Activated naive CD8-positive, alpha-beta T cell treated with anti-CD3 and anti-CD28 coated beads, Interleukin-2, amount 10 ng/mL, durations not matched to agents 7 days and 5 days (primary cell): ENCODE measurements at regions not wholly inside any gene's neighbourhood (a gene's known extent, or its start where the extent isn't known, plus 50 kb on each side); places are given as distances from the start of the nearest gene placed in this dataset.
"Not testable (repeated sequence)": the region's sequence is repeated elsewhere in the genome, so short reads cannot be mapped to it uniquely, and the experiment has no call there.

Source experiments
- ATAC-seq: fragments of 150-1000 bp; cut with Tn5 transposase; one replicate; pipeline ENCODE4 v1.10.0; 2021; ENCODE audit warnings: low read depth, moderate library complexity
- POLR2A ChIA-PET: fragments of 350-600 bp; sonication (Branson Sonifier 250); formaldehyde crosslinking; loops from one replicate; lab custom pipeline; 2021; ENCODE audit warnings: antibody characterized with exemption; lab: Charles Lee
- DNase-seq: peaks from one replicate; pipeline ENCODE4 v3.0.0; 2021
- H3K27ac Mint-ChIP-seq: one replicate; pipeline ENCODE4 v1.8.0; 2022; ENCODE audit warnings: mild to moderate bottlenecking, mixed read lengths
- H3K27me3 Mint-ChIP-seq: one replicate; pipeline ENCODE4 v1.8.0; 2022; ENCODE audit warnings: mild to moderate bottlenecking, moderate library complexity, mixed read lengths
- H3K36me3 Mint-ChIP-seq: one replicate; pipeline ENCODE4 v1.8.0; 2021; ENCODE audit warnings: mild to moderate bottlenecking, mixed read lengths
- H3K4me1 Mint-ChIP-seq: one replicate; pipeline ENCODE4 v1.8.0; 2021; ENCODE audit warnings: mixed read lengths
- H3K4me3 Mint-ChIP-seq: one replicate; pipeline ENCODE4 v1.8.0; 2022; ENCODE audit warnings: mild to moderate bottlenecking, moderate library complexity, mixed read lengths
- H3K9me3 Mint-ChIP-seq: one replicate; pipeline ENCODE4 v1.8.0; 2021; ENCODE audit warnings: mixed read lengths

DNA sequence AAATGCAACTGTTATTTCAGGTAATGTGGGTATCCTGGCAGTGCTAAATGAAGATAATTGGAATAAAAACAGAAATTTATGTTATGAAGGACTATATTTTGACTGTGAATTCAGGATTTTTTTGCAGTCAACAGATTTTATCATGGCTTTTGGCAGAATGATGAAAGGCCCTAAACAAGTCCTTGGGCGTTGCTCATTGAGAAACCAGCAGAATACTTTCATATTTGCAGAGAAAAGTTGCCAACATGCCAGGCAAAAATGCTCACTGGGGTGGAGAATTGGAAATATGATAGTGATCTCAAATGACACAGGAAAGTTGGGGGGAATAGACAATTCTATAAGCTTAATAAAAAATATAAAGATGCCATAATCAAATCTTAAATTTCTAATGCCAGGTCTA is 121.1 kb downstream of the GPR85 start:
- DNase-seq, result no peak
- Mint-ChIP-seq H3K36me3 (no peaks in the 10 kb centered on the region), H3K4me1 (no peaks in the 10 kb centered on the region), H3K4me3 (no peak overlapping the region), H3K27me3 (peaks cover 3% of the 10 kb centered on the region), H3K9me3 (no peaks in the 10 kb centered on the region), H3K27ac (no peak overlapping the region)
- no peak for ATAC-seq
- POLR2A ChIA-PET, result no interaction called here

- no peak for DNase-seq
- ATAC-seq, result no peak
- POLR2A ChIA-PET, result no interaction called here
- H3K36me3 Mint-ChIP-seq, result no peaks in the 10 kb centered on the region
- peaks cover 3% of the 10 kb centered on the region for H3K27me3 Mint-ChIP-seq
- no peak overlapping the region for H3K4me3 Mint-ChIP-seq
- no peaks in the 10 kb centered on the region for H3K9me3 Mint-ChIP-seq
- H3K27ac Mint-ChIP-seq, result no peak overlapping the region
- no peaks in the 10 kb centered on the region for H3K4me1 Mint-ChIP-seq
Observed at GRCh38 chr7:112963634-112964033, 123.0 kb downstream of the GPR85 start.

DNA sequence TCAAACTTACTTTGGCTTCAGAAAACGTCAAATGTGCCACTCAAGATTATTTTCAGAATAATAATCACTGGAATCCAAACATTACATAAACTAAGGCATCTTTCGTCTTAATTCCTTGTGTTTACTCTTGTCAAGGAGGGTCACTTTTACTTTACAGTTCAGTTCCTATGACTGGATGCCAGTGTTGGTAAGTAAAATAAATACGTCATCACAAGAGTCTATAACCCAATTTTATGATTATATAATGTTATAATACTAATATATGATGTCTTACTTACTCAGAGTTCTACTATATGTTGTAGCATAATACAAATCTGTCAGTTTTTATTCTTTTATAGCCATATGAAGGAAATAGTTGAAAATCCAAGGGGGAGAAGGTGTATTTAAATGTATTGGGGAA is 123.8 kb downstream of the GPR85 start:
- no peak overlapping the region for H3K4me3 Mint-ChIP-seq
- H3K27ac Mint-ChIP-seq, result no peak overlapping the region

DNA sequence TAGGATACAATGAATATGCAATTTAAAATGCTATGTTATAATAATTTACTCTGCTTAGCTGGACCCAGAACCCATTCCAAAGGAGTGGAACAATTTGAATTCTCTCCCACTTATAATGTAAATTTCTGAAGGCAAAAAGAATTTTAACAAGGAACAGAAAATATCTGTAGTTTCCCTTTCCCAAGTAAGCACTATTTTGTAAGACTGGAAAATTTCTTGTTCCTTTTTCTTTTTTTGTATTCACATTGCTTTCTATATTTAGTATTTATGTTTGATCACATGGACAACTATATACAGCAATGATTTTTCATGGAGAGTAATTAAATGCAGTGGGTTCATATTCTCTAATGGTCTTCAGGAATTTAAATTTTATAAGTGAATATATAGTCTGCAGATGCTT is 127.4 kb downstream of the GPR85 start:
- no peak overlapping the region for H3K4me3 Mint-ChIP-seq
- H3K27ac Mint-ChIP-seq, result no peak overlapping the region
- ATAC-seq (no peak), DNase-seq (no peak)
- no peaks in the 10 kb centered on the region for H3K9me3 Mint-ChIP-seq
- H3K4me1 Mint-ChIP-seq, result no peaks in the 10 kb centered on the region
- no peaks in the 10 kb centered on the region for H3K27me3 Mint-ChIP-seq
- POLR2A ChIA-PET, result no interaction called here
- no peaks in the 10 kb centered on the region for H3K36me3 Mint-ChIP-seq

More for the DNA sequence above, 123.8 kb downstream of the GPR85 start:
- Mint-ChIP-seq H3K36me3 (no peaks in the 10 kb centered on the region), H3K4me1 (no peaks in the 10 kb centered on the region), H3K9me3 (no peaks in the 10 kb centered on the region), H3K27me3 (peaks cover 3% of the 10 kb centered on the region)
- DNase-seq, result no peak
- POLR2A ChIA-PET, result no interaction called here
- ATAC-seq, result no peak

- no peak for ATAC-seq
- no peaks in the 10 kb centered on the region for H3K36me3 Mint-ChIP-seq
- no peak overlapping the region for H3K27ac Mint-ChIP-seq
- no peaks in the 10 kb centered on the region for H3K4me1 Mint-ChIP-seq
- POLR2A ChIA-PET, result interaction anchor here (0.7 kb wide), 1 partner anchor 758 kb away, joined by 4 read pairs; no protein-coding TSS in a partner anchor
- no peaks in the 10 kb centered on the region for H3K9me3 Mint-ChIP-seq
- no peak overlapping the region for H3K4me3 Mint-ChIP-seq
- no peak for DNase-seq
- H3K27me3 Mint-ChIP-seq, result no peaks in the 10 kb centered on the region
Observed at GRCh38 chr7:112958775-112959174, 127.9 kb downstream of the GPR85 start.

DNA sequence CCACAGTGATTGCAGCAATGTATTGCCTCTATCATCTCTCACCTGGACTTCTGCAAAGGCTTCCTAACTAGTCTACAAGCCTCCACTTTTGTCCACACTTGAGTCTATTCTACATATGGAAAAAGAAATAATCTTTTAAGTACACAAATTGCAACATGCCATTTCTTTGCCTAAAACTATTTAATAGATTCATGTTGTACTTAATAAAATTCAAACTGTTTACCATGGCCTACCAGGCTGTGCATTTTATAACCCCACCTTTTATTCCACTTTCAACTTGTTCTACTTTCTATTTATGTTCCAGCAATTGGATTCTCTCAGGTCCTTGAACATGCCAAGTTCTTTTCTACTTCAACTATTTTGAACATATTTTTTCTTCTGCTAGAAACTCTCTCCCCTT is 128.7 kb downstream of the GPR85 start:
- H3K27me3 Mint-ChIP-seq, result no peaks in the 10 kb centered on the region

DNA sequence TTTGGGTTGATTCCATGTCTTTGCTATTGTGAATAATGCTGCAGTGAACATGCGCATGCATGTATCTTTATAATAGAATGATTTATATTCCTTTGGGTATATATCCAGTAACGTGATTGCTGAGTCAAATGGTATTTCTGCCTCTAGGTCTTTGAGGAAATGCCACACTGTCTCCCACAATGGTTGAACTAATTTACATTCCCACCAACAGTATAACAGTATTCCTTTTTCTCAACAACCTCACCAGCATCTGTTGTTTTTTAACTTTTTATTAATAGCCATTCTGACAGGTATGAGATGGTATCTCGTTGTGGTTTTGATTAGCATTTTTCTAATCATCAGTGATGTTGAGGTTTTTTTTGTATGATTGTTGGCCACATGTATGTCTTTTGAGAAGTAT is 133.6 kb downstream of the GPR85 start:
- H3K4me1 Mint-ChIP-seq, ATAC-seq, POLR2A ChIA-PET, H3K27ac Mint-ChIP-seq, DNase-seq, H3K36me3 Mint-ChIP-seq, H3K4me3 Mint-ChIP-seq, H3K9me3 Mint-ChIP-seq: not testable (repeated sequence)
- H3K27me3 Mint-ChIP-seq, result peaks cover 11% of the 10 kb centered on the region

More for the DNA sequence above, 128.7 kb downstream of the GPR85 start:
- H3K4me1 Mint-ChIP-seq, result no peaks in the 10 kb centered on the region
- no peak overlapping the region for H3K4me3 Mint-ChIP-seq
- H3K36me3 Mint-ChIP-seq, result no peaks in the 10 kb centered on the region
- no peaks in the 10 kb centered on the region for H3K9me3 Mint-ChIP-seq
- H3K27ac Mint-ChIP-seq, result no peak overlapping the region
- ATAC-seq (no peak), DNase-seq (no peak)
- POLR2A ChIA-PET, result no interaction called here

DNA sequence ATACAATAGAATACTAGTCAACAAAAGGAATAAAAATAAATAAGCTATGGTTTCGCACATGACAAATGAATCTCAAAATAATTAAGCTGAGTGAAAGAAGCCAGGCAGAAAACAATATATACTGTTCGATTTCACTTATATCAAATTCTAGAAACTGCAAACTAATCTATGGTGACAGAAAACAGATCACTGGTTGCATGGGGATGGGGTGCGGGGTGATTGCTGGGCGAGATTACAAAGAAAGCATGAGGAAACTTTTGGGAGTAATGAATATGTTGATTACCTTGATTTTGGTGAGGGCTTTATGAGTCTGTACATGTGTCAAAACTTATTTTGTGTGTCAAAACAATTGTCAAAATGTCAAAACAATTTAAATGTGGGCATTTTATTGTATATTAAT is 135.6 kb downstream of the GPR85 start:
- Mint-ChIP-seq H3K27ac (no peak overlapping the region), H3K4me1 (no peaks in the 10 kb centered on the region), H3K27me3 (peaks cover 11% of the 10 kb centered on the region), H3K4me3 (no peak overlapping the region), H3K36me3 (no peaks in the 10 kb centered on the region), H3K9me3 (no peaks in the 10 kb centered on the region)
- POLR2A ChIA-PET, result no interaction called here
- no peak for DNase-seq
- ATAC-seq, result no peak

GRCh38 chr7:112949682-112950081 is 136.9 kb downstream of the GPR85 start:
- POLR2A ChIA-PET, H3K9me3 Mint-ChIP-seq, H3K27ac Mint-ChIP-seq, DNase-seq, H3K36me3 Mint-ChIP-seq, H3K4me3 Mint-ChIP-seq, ATAC-seq, H3K4me1 Mint-ChIP-seq: not testable (repeated sequence)
- H3K27me3 Mint-ChIP-seq, result peaks cover 11% of the 10 kb centered on the region

DNA sequence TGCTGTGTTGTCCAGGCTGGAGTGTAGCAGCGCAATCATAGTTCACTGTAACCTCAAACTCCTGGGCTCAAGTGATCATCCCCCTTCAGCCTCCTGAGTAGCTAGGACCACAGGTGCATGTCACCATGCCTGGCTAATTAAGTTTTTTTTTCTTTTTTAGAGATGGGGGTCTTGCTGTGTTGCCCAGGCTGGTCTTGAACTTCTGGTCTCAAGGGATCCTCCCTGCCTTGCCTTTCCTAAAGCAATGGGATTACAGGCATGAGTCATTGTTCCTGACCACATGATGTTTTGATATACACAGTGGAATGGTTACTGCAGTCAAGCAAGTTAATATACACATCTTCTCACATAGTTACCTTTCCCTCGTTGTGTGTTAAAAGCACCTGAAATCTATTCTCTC is 140.3 kb downstream of the GPR85 start:
- no peaks in the 10 kb centered on the region for H3K4me1 Mint-ChIP-seq
- no peak overlapping the region for H3K27ac Mint-ChIP-seq
- peaks cover 9% of the 10 kb centered on the region for H3K27me3 Mint-ChIP-seq
- ATAC-seq (no peak), DNase-seq (no peak)
- POLR2A ChIA-PET, result no interaction called here
- H3K9me3 Mint-ChIP-seq, result no peaks in the 10 kb centered on the region
- no peaks in the 10 kb centered on the region for H3K36me3 Mint-ChIP-seq
- no peak overlapping the region for H3K4me3 Mint-ChIP-seq

DNA sequence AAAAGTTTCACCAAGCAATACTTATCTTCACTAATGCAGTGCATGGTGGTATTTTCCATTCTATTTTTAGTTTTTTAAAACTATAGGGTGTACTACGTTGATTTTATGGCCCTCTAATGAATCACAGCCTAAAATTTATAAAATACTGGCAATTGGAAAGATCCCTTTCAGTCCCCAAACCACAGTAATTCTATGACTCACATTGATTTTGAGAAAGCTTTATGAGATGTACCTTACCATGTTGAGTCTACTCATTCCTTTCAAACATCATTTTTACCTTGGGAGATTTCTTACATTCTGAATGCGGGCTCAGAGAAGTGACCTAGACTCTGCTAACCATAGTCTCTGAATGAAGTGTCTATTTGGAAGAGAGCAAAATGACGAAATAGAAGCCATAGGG is 141.6 kb downstream of the GPR85 start:
- Mint-ChIP-seq H3K4me1 (peaks cover 7% of the 10 kb centered on the region), H3K27ac (no peak overlapping the region), H3K36me3 (no peaks in the 10 kb centered on the region), H3K27me3 (peaks cover 7% of the 10 kb centered on the region), H3K9me3 (no peaks in the 10 kb centered on the region), H3K4me3 (no peak overlapping the region)
- POLR2A ChIA-PET, result no interaction called here
- ATAC-seq (no peak), DNase-seq (no peak)

GRCh38 chr7:112942981-112943380 is 143.6 kb downstream of the GPR85 start:
- DNase-seq, result no peak
- Mint-ChIP-seq H3K9me3 (no peaks in the 10 kb centered on the region), H3K4me1 (peaks cover 12% of the 10 kb centered on the region), H3K36me3 (no peaks in the 10 kb centered on the region), H3K4me3 (no peak overlapping the region), H3K27ac (no peak overlapping the region), H3K27me3 (peaks cover 2% of the 10 kb centered on the region)
- no peak for ATAC-seq
- POLR2A ChIA-PET, result no interaction called here

DNA sequence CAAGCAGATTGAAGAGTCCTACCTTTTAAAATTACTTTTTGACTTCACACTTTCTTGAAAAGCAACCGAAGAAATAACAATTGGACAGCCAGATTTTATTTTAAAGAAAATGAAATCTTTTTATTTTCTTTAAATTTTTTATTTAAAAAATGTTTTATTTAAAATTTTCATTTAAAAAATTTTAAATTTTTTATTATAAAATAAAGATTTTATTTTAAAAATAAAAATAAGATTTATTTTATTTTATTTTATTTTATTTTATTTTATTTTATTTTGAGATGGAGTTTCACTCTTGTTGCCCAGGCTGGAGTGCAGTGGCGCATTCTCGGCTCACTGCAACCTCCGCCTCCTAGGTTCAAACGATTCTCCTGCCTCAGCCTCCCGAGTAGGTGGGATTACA is 144.5 kb downstream of the GPR85 start:
- POLR2A ChIA-PET, H3K4me3 Mint-ChIP-seq, H3K9me3 Mint-ChIP-seq, H3K27ac Mint-ChIP-seq, H3K36me3 Mint-ChIP-seq, DNase-seq, H3K27me3 Mint-ChIP-seq, ATAC-seq: not testable (repeated sequence)
- H3K4me1 Mint-ChIP-seq, result peaks cover 15% of the 10 kb centered on the region

- H3K36me3 Mint-ChIP-seq, result peaks cover 6% of the 10 kb centered on the region
- ATAC-seq, result no peak
- peaks cover 2% of the 10 kb centered on the region for H3K27me3 Mint-ChIP-seq
- H3K9me3 Mint-ChIP-seq, result no peaks in the 10 kb centered on the region
- DNase-seq, result no peak
- POLR2A ChIA-PET, result interaction anchor here (0.7 to 1.9 kb wide), 4 partner anchors 10 to 490 kb away, joined by 3 to 6 read pairs (median 3); partner anchors contain the start of genes IFRD1 and TMEM168
- peaks cover 25% of the 10 kb centered on the region for H3K4me1 Mint-ChIP-seq
- H3K27ac Mint-ChIP-seq, result peak overlapping the region; percentile 91
- peak overlapping the region; percentile 89 for H3K4me3 Mint-ChIP-seq
Observed at GRCh38 chr7:112940314-112940732, 146.3 kb downstream of the GPR85 start.
